ENCODE measurements at regions not wholly inside any gene's neighbourhood (a gene's known extent, or its start where the extent isn't known, plus 50 kb on each side); places are given as distances from the start of the nearest gene placed in this dataset.

DNA sequence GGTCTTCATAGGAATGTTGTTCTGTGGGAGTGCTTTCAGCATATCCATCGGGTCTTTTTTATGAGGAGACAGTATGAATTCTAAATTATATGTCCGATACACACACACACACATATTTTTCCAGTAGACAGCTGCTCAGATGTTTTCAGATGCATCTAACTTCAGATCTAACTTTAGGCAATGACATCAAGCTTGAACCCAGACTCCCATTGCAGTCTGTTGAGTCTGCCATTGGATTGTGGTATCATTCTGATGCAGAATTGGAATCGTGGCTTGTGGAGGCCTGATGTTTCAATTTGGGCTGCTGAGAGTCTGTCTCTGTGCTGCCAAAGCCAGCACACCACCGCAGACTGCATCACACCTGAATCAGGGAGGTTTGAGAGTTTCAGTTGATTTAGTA is 376.4 kb downstream of the OSTF1 start:
- no peak for TF ChIP-seq SUZ12 (IDR thresholded peaks at IDR 0.05; ENCODE audit: extremely low read depth, insufficient read depth, insufficient read length)
- TF ChIP-seq ZNF274 (IDR thresholded peaks at IDR 0.05; ENCODE audit: low read depth, low read length), result no peak
- TF ChIP-seq YY1 (IDR thresholded peaks at IDR 0.05; ENCODE audit: insufficient read depth, insufficient read length), result no peak

All from NT2/D1 (cell line).